GM18867 (cell line): ENCODE measurements at regions not wholly inside any gene's neighbourhood (a gene's known extent, or its start where the extent isn't known, plus 50 kb on each side); places are given as distances from the start of the nearest gene placed in this dataset.

ENCODE experiments used
- ATAC-seq: cut with Tn5 transposase; IDR thresholded peaks from one replicate; pipeline ENCODE4 v1.9.1; 2021; ENCODE audit warnings: mild to moderate bottlenecking, moderate library complexity; ENCODE audit not compliant: unreplicated experiment

DNA sequence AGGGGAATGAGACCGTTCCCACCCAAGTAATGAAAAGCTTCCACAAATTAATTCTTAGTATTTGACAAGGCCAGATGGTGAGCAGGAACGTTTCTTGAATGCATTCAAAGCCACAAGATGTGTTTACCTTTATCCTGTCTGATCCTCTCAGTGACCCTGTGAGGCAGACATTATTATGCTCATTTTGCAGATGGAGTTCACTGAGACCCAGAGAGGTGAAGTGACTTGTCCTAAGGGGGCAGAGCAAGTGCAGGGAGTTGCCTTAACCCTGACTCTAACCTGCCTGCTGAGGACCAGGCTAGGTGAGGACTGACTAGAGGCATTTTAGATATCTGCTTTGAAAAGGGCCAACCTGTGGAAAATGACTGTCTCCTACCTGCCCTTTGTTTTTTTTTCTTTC, 156.7 kb downstream of the HAPSTR1 start:
- no peak for ATAC-seq

DNA sequence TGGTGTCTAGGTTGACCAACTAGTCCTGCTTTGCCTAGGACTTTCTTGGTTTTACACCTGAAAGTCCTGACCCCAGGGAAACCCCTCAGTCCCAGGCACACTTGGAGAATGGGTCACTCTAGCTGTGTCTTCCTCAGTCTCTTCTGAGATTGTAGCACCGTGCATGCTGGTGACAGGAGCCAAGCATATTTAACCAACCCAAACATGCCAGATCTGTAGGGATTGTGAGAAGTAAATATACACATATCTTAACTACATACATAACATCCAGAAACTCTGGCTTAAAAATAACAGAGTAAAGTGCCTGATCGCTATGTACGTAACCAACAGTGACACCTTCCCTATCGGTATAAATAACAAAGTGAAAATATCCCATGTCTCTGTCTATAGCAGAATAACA, 158.1 kb downstream of the HAPSTR1 start:
- no peak for ATAC-seq

DNA sequence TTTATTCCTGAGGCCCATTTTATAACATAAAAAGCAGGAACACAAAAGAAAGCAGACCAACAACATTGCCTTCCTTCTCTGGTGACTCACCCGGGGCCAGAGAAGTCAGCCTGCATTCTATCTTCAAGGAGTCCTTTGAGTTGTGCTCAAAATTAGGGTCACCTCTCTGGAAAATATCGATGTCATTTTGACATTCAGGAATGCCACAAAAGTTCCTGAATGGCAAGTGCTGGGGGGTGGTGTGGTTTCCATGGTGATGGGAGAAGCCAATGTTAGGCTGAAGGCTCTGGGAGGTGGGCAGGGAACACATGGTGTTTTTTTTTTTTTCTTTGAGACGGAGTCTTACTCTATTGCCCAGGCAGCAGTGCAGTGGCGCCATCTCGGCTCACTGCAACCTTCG, 159.6 kb downstream of the HAPSTR1 start:
- no peak for ATAC-seq

DNA sequence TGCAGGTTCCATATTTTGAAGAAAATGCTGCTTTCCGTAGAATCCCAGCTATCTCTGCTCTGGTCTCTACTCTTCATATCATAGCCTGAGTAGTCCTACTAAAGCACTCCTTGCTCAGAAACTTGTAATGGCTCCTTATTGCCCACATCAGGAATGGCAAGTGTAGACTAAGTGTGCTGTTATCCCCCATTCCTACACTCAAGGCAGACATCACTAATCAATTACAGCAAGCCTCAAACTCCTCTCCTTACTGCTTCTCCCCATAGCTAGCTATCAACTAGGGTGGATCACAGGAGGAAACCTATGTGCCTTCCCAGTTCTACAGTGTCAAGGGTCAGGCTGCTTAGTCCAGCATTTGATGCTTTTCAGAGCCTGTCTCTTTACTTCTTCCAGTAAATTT, 163.4 kb downstream of the HAPSTR1 start:
- ATAC-seq, result no peak

DNA sequence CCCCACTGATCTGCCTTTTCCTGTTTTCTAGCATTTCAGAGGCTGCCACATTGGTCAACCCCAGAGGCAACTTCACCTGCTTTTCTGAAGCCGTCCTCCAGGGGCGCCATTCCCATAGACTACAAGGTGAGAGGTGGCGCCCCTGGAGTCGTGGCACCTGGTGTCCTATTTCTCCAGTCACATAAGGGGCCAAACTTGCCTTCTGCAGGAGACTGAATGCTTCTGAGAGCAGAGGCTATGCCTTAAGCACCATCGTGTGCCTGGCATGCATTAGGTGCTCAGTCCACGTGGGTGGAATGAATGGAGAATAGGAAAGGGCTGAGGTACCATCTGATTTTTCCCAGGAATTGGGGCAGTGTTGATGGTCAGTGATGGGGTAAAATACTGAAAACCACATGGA, 164.8 kb downstream of the HAPSTR1 start:
- no peak for ATAC-seq

DNA sequence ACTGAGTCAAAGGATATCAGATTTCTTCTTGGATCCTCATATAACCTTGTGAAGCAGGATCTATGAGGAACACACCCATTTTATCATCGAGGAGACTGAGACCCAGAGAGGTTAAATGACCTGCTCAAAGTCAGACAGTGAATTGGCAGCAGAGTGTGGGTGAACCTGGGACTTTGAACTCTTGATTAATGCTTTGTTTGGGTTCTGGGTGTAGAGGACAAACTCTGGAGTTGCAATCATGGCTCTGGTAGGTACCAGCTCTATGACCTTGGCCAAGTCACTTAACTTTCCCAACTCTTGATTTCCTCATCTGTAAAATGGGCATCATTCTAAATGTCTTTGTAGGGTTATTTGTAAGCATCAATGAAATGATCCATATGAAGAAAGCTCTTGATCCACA, 166.4 kb downstream of the HAPSTR1 start:
- ATAC-seq, result no peak

DNA sequence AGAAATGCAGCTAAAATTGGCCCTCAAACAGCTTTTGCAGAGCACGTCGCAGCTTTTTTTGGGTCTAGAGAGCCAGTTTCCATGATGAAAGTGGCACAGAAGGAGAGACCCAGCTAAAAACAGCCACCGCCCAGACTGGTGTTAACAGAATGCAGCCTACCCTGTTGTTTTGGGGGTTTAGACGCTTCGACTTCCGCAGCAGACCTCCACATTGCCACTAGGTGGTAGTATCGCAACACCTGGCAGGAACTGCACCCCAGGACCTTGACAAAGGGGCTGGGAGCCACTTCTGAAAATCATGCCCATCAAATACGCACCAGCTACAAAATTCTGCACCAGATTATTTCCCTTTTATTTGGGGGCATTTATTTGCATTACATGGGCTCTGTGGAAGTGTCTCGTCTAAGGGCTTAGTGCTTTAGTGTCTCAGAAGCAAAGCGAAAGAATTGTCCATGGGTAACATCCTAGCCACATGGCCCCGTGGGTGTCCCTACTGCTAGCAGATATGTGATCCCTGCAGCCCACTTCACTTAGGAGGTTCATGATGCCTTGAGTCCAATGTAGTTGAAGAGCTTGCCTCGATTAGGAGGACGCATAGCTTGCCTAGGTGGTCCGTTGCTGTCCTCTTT, 167.1 kb downstream of the HAPSTR1 start:
- peak; percentile 81 for ATAC-seq

DNA sequence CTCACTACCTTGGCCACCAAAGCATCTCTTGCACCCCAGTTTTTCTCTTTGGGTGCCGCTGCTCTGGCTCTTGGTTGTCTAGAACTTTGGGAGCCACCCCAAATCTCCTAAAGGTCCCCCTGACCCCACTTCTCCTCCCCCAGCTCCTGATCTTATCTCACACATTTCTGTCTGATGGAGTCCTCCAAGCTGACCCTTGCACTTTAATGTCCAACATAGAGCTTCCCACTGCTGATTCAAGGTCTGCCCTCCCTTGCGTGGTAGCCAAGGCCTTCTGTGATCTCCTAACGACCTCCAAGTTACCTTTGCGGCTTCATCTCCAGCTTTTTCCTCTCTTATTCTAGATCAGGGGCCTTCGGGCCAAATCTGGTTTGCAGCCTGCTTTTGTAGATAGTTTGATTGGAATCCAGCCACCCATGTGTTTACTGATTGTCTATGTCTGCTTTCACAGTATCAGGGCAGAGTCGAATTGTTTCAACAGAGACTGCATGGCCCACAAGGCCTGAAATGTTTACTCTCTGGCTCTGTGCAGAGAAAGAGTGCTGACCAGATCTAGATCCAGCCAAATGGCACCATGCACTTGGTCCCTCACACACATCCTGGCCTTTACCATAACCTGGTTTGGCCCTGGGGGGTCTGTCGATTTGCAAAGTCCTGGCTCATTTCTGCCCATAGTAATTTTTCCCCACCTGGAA, 168.6 kb downstream of the HAPSTR1 start:
- no peak for ATAC-seq

DNA sequence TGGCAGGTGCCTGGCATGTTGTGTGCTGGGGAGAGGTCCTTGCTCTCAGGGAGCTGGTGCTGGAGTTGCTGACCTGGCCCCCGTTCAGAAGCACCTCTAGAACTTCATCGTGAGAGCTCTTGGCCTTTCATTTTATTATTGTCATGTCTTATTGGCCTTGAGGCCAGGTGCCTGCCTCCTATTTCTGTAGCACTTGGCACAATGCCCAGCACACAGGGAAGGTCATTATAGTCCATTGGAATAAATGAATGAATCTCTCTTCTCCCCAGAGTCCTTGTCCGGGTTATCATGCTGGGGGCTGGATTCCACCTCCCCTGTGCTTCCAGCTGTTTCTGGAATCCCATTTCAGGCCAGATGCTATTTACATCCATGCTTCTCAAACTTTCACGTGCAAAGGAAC, 169.2 kb downstream of the HAPSTR1 start:
- no peak for ATAC-seq

DNA sequence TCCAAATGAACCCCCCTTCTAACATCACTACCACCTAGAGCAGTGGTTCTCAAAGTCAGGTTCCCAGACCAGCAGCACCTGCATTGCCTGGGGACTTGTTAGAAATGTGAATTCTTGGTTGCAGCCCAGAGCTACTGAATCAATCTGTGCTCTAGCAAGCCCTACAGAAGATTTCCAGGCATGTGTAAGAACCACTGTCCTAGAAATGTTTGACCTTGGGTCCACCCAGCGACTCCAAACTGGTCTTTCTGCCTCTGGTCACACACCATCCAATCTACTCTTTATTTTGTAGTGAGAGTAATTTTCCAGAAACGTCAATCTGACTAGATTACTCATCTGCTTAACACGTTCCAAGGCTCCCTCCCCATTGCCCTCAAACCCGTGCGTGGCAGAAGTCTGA, 169.9 kb downstream of the HAPSTR1 start:
- ATAC-seq, result no peak

DNA sequence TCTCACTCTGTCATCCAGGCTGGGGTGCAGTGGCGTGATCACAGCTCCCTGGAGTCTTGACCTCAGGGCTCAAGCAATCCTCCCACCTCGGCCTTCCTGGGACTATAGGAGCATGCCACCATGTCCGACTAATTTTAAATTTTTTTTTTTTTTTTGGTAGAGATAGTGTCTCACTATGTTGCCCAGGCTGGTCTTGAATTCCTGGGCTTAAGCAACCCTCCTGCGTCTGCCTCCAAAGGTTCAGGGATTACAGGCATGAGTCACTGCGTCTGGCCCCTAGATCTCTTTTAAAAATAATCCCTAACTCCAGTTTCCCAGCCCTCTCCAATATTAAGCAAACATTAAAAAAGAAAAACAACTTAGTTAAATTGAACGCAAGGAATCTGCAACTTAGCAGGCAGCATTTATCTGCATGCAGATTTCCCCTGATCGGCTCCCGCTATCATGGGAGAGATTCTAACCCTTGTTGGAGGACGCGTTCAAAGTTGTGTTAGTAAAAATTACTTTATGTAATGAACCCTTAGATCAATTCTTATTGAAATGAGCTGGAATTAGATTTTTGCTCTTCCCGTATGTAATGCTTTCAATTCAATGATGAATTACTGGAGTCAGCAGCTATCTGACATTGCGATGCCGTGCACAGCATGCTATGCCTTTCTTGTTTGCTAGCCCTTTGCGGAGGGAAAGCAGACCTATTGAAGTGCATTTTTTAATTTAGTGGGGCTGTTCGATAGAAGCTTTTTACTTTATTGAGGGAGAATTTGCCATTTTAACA, 171.7 kb downstream of the HAPSTR1 start:
- ATAC-seq, result no peak

DNA sequence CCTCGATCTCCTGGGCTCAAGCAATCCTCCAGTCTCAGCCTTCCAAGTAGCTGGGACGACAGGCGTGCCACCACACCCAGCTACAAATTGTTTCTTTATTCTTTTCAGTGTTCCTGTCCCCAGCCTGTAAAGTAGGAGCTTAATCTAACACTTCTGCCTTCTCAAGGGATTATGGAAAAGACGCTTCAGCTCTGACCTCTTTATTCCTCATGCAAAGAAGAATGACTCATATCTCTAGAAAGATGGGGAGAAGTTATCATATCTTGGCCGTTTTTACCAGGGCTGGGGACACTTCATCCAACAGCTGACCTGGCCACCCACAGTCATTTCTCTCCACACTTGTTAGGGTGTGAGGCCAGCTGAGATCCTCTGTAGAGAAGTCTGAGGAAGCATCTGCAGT, 172.6 kb downstream of the HAPSTR1 start:
- ATAC-seq, result no peak

DNA sequence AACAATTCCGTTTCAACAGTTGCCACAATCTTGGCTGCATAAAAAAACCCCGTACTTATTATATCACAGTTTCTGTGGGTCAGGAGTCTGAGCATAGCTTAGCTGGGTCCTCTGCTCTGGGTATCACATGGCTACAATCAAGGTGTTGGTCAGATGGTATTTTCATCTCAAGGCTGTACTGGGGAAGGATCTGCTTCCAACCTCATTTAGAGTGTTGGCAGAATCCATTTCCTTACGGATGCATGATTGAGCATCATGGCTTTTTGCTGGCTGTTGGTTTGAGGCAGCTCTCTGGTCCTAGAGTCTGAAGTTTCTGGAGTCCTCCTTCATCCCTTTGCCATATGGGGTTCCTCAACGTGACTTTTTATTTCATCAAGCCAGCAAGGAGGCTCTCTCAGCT, 177.0 kb downstream of the HAPSTR1 start:
- ATAC-seq, result no peak

DNA sequence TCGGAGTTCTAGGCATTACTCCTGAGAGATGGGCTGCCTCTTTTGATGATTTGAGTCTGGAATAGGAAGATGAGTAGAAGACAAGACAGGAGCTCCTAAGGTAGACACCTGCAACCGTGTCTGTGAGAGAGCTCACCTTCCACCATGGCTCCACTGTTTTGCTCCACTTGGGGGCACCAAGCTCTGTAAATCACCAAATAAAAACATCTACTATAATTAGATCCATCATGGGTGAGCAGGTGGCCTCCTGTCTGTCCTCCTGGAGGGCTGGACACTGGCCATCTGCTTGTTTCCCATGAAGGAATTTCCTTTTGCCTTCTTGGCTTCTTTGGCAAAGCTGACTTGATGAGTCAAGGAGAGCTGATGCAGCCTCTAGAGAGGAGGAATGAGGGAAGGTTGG, 179.0 kb downstream of the HAPSTR1 start:
- no peak for ATAC-seq

DNA sequence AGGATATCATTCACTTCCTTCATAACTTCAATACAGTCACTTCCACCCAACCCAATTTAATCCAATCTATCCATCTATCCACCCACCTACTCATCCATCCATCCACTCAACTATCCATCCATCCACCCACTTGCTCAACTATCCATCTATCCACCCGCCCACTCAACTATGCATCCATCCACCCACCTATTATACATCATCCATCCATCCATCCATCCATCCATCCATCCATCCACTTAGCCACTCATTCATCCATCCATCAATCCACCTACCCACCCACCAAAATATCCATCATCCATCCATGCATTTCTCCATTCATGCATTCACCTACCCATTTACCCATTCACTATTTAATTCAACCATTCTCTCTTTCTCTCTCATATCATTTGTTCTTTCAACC, 179.5 kb downstream of the HAPSTR1 start:
- ATAC-seq, result no peak

DNA sequence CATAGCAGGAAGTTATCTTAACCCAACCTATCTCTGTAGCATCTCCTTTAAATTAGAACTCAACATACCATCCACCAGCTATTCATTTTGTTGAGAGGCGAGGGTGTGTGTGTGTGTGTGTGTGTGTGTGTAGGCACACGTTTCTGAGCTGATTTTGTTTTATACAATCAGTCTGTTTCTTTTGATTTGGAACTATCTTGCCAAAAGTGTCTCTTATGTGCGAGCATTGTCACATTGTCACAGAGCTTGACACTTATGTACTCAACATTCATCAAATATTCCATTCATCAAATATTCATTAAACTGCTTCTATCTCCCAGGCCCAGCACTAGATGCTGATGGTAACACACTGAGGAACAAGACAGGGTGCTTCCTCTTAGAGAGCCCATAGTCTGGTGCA, 180.4 kb downstream of the HAPSTR1 start:
- ATAC-seq, result no peak

DNA sequence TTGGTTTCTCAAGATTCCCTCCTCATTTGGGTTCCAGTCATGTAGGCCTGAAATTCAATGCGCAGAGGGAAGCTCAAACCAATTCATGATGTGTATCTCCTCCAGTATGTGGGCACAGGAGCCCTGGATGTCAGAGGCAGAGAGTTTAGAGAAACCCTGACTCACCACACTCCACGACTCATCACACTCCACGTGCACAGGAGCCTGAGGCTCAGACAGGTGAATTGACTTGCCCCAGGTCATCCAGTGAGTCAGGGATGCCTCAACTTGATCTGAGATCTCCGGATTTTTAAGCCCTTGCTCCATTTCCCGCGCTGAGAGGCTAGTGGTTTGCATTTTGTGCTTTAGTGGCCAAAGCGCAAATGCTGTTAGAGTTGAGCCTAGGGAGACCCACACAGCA, 183.9 kb downstream of the HAPSTR1 start:
- no peak for ATAC-seq

DNA sequence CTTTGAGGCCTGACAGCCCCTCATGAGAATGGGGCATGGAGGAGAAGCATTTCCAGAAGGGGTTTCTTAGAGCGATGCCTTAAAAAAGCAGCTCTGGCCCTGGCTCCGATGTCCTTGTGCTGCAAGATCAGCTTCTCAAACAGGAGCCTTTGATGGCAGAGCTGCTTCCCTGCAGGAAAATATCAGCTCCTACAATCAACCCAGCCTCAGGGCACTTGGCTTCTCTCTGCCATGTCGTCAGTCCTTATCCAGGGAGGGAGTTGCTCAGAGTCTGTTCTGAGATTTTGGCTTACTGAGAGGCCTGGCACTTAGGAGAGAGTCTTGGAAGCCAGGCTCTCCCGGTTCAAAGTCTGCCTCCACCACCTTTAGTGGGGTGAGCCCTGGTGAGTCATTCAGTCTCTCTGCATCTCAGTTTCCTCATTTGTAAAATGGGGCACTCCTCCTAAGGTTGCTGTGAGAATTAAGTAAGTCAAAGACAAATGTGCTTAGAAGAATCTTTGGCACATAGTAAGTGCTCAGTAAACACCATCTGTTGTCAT, 184.4 kb downstream of the HAPSTR1 start:
- ATAC-seq, result no peak

DNA sequence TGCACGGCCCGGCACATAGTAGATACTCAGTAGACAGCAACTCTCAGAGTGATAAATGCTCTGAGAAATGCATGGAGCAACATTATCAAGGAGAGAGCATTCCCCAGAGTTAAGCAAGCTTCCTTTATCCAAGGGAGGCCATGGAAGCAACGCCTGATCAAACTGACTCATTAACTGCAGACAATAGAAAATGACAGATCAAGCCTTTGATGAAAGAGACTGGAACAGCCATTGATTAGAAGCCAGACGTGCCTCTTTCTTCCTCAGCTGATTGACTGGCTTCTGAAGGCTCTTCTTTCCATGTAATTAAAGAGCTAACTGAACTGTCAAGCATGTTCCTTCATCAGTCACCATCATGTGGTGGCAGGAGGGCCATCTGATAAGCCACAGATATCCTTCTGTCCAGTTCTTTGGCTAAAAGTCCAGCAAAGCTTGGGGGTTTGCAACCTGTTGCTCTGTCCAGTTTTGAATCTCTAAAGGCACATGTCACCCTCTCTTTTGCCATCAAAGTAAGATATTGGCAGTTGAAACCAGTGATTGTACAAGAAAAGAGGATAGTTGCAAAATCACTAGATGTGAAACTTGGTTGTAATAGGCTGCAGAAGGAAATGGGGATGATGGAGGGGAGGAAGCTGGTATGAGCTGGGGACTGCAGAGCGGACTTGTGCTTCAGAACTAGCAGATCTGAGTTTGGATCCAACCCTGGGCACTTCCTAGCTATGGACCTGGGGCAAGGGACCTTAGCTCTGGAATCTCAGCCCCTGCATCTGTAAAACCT, 188.0 kb downstream of the HAPSTR1 start:
- no peak for ATAC-seq

DNA sequence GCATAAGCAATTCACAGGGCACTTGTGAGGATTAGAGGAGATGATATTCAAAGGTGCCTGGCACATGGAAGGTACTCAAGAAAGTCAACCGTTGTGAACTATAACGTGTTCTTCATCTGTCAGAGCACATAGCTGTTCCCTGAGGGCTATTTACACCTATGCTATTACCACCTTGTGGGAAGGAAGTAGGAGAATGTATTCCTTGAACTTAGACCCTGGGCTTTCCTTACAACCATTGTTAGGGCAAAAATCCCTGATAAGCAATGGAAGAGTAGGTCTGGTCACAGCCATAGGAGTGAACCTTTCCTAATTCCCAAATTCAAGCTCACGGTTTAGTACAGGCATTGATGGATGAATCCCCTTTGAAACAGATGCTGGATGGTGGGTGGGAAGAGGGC, 188.6 kb downstream of the HAPSTR1 start:
- ATAC-seq, result no peak

DNA sequence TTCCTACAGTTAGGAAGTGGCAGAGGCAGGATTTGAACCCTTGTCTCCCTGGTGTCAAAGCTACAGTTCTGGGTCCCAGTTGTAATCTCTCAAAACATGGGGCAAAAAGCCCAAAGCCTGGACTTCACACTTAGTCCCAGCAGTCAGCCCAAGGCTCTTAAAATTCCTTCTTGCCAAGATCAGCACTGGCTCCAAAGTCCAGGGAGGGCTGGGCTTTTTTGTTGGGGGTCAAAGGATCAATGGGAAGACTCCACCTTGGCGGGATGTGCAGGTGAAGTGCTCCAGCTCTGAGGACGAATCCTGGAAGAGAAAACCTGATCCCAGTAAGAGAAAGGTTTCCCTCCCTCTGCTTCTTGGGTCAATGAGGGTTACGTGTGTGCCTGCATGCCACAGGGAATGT, 195.5 kb downstream of the HAPSTR1 start:
- no peak for ATAC-seq
